ENCODE measurements at regions not wholly inside any gene's neighbourhood (a gene's known extent, or its start where the extent isn't known, plus 50 kb on each side); places are given as distances from the start of the nearest gene placed in this dataset.

DNA sequence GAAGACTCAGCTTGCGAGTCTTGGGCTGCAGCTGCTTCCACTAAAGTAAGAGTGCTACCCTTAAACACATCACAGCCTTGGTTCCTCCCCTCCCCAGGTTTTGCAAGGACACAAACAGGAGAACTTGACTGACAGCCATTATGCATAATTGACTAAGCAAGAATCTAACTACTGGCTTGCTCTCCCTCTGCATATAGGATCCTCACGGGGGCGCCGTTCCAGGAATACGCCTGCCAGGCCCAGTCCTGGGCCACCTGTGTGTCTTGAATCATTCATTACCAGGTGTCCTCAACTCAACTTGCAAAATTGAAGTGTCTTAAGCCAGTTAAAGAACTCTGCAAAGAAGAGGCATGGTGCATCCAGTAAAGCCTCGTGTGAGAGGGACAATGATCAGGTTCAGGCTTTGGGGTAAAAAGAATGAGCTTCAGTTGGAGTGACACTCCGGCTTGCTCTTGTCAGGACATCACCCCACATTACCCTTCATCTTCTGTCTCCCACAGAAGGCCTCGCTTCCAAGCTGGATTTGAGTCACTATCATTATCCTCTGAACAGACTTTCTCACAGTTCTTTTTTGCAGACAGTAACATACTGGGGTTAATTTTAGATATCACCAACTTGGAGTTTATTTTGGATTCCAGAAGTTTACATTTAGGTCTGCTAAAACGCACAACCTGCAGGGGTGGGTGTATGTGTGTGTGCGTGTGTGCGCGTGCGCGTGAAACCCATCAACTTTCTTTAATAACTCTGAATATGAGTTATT lies 273.5 kb upstream of the HS3ST1 start:
- TF ChIP-seq FOXP2 (optimal IDR thresholded peaks at IDR 0.05; ENCODE audit: control extremely low read depth, extremely low read length, insufficient read depth) = no peak
- TF ChIP-seq EZH2 (IDR thresholded peaks at IDR 0.05) = no peak
- TF ChIP-seq POLR2AphosphoS5 (IDR thresholded peaks at IDR 0.05; ENCODE audit: borderline replicate concordance, low read depth, low read length) = no peak

DNA sequence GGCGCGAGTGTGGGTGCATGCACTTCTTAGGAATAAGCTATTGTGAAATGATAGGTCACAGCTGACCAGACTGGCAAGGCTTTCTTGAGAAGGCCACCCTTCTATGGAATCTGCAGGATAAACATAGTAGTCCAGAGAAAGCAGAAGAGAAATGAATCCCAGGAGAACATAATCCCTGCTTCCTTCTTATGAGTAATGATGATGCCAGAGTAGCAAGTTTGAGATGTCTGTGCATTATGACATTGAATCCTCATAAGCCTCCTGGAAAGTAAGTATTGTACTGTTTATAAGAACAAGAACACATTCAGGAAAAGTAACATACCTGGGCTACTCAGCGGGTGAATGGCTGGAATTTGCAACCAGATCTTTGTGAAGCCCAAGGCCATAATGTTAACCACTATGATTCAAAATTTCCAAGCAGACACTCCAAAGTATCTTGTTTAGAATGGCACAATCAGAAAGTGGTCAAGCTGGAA lies 272.1 kb upstream of the HS3ST1 start:
- TF ChIP-seq EZH2 (IDR thresholded peaks at IDR 0.05) (no peak), POLR2AphosphoS5 (IDR thresholded peaks at IDR 0.05; ENCODE audit: borderline replicate concordance, low read depth, low read length) (no peak), FOXP2 (optimal IDR thresholded peaks at IDR 0.05; ENCODE audit: control extremely low read depth, extremely low read length, insufficient read depth) (no peak)
- no peaks in the 10 kb centered on the region for H3K9me3 ChIP-seq (ENCODE audit: low read depth, low read length)
- DNase-seq (ENCODE audit: low read depth, low spot score) = no peak
- no peaks in the 10 kb centered on the region for H3K36me3 ChIP-seq (ENCODE audit: insufficient read depth, low read length)
- H3K4me3 ChIP-seq = no peak overlapping the region
- no peak overlapping the region for H3K9ac ChIP-seq (ENCODE audit: insufficient read length)
- no peak overlapping the region for H3K27ac ChIP-seq

More for the DNA sequence above, 273.5 kb upstream of the HS3ST1 start:
- Histone ChIP-seq H3K4me3 (no peak overlapping the region), H3K9me3 (ENCODE audit: low read depth, low read length) (no peaks in the 10 kb centered on the region), H3K27ac (no peak overlapping the region), H3K9ac (ENCODE audit: insufficient read length) (no peak overlapping the region), H3K36me3 (ENCODE audit: insufficient read depth, low read length) (no peaks in the 10 kb centered on the region)
- no peak for DNase-seq (ENCODE audit: low read depth, low spot score)

- Histone ChIP-seq H3K9ac (ENCODE audit: insufficient read length) (no peak overlapping the region), H3K9me3 (ENCODE audit: low read depth, low read length) (no peaks in the 10 kb centered on the region), H3K36me3 (ENCODE audit: insufficient read depth, low read length) (no peaks in the 10 kb centered on the region), H3K27ac (0 out of 2 replicates have a peak overlapping the region, but pooled peaks have one; percentile 9), H3K4me3 (peak overlapping the region; percentile 18; the same call in 1 of the 2 replicates)
- no peak for TF ChIP-seq EZH2 (IDR thresholded peaks at IDR 0.05)
- no peak for TF ChIP-seq FOXP2 (optimal IDR thresholded peaks at IDR 0.05; ENCODE audit: control extremely low read depth, extremely low read length, insufficient read depth)
- TF ChIP-seq POLR2AphosphoS5 (IDR thresholded peaks at IDR 0.05; ENCODE audit: borderline replicate concordance, low read depth, low read length) = no peak
- DNase-seq (ENCODE audit: low read depth, low spot score) = peak; percentile 39
These were observed 270.3 kb upstream of the HS3ST1 start for GRCh38 chr4:11698846-11699590.

GRCh38 chr4:11698033-11698432 lies 269.3 kb upstream of the HS3ST1 start:
- no peak for DNase-seq (ENCODE audit: low read depth, low spot score)
- H3K36me3 ChIP-seq (ENCODE audit: insufficient read depth, low read length) = no peaks in the 10 kb centered on the region
- no peak overlapping the region for H3K9ac ChIP-seq (ENCODE audit: insufficient read length)
- H3K27ac ChIP-seq = no peak overlapping the region
- H3K9me3 ChIP-seq (ENCODE audit: low read depth, low read length) = no peaks in the 10 kb centered on the region
- TF ChIP-seq EZH2 (IDR thresholded peaks at IDR 0.05) (no peak), FOXP2 (optimal IDR thresholded peaks at IDR 0.05; ENCODE audit: control extremely low read depth, extremely low read length, insufficient read depth) (no peak), POLR2AphosphoS5 (IDR thresholded peaks at IDR 0.05; ENCODE audit: borderline replicate concordance, low read depth, low read length) (no peak)
- no peak overlapping the region for H3K4me3 ChIP-seq

- DNase-seq (ENCODE audit: low read depth, low spot score) = no peak
- no peak overlapping the region for H3K27ac ChIP-seq
- H3K36me3 ChIP-seq (ENCODE audit: insufficient read depth, low read length) = no peaks in the 10 kb centered on the region
- H3K9me3 ChIP-seq (ENCODE audit: low read depth, low read length) = no peaks in the 10 kb centered on the region
- TF ChIP-seq FOXP2 (optimal IDR thresholded peaks at IDR 0.05; ENCODE audit: control extremely low read depth, extremely low read length, insufficient read depth) = no peak
- TF ChIP-seq POLR2AphosphoS5 (IDR thresholded peaks at IDR 0.05; ENCODE audit: borderline replicate concordance, low read depth, low read length) = no peak
- TF ChIP-seq EZH2 (IDR thresholded peaks at IDR 0.05) = no peak
- no peak overlapping the region for H3K9ac ChIP-seq (ENCODE audit: insufficient read length)
- H3K4me3 ChIP-seq = no peak overlapping the region
These were observed 265.0 kb upstream of the HS3ST1 start for GRCh38 chr4:11693693-11694092.

- Histone ChIP-seq H3K9me3 (ENCODE audit: low read depth, low read length) (no peaks in the 10 kb centered on the region), H3K27ac (no peak overlapping the region), H3K9ac (ENCODE audit: insufficient read length) (no peak overlapping the region), H3K4me3 (no peak overlapping the region), H3K36me3 (ENCODE audit: insufficient read depth, low read length) (no peaks in the 10 kb centered on the region)
- TF ChIP-seq EZH2 (IDR thresholded peaks at IDR 0.05) = no peak
- TF ChIP-seq FOXP2 (optimal IDR thresholded peaks at IDR 0.05; ENCODE audit: control extremely low read depth, extremely low read length, insufficient read depth) = no peak
- TF ChIP-seq POLR2AphosphoS5 (IDR thresholded peaks at IDR 0.05; ENCODE audit: borderline replicate concordance, low read depth, low read length) = no peak
- DNase-seq (ENCODE audit: low read depth, low spot score) = no peak
These were observed 262.5 kb upstream of the HS3ST1 start for GRCh38 chr4:11691236-11691635.

DNA sequence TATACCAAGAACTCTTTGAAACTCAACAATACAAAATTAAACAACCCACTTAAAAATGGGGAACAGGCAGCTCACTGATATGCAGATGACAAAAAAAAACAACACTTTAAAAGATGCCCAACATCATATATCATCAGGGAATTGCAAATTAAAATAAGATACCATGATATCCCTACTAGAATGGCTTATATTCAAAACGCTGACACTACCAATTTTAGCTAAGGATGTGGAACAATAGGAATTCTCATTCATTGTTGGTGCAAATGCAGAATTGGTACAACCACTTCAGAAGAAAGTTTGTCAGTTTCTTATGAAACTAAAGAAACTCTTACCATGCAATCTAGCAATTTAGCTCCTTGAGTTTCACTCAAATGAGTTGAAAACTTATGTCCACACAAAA lies 259.0 kb upstream of the HS3ST1 start:
- Histone ChIP-seq H3K9me3 (ENCODE audit: low read depth, low read length) (no peaks in the 10 kb centered on the region), H3K9ac (ENCODE audit: insufficient read length) (no peak overlapping the region), H3K36me3 (ENCODE audit: insufficient read depth, low read length) (no peaks in the 10 kb centered on the region), H3K27ac (no peak overlapping the region), H3K4me3 (no peak overlapping the region)
- TF ChIP-seq FOXP2 (optimal IDR thresholded peaks at IDR 0.05; ENCODE audit: control extremely low read depth, extremely low read length, insufficient read depth) (no peak), POLR2AphosphoS5 (IDR thresholded peaks at IDR 0.05; ENCODE audit: borderline replicate concordance, low read depth, low read length) (no peak), EZH2 (IDR thresholded peaks at IDR 0.05) (no peak)
- no peak for DNase-seq (ENCODE audit: low read depth, low spot score)

- H3K9ac ChIP-seq (ENCODE audit: insufficient read length) = no peak overlapping the region
- no peak overlapping the region for H3K27ac ChIP-seq
- DNase-seq (ENCODE audit: low read depth, low spot score) = no peak
- TF ChIP-seq FOXP2 (optimal IDR thresholded peaks at IDR 0.05; ENCODE audit: control extremely low read depth, extremely low read length, insufficient read depth) = no peak
- no peak for TF ChIP-seq POLR2AphosphoS5 (IDR thresholded peaks at IDR 0.05; ENCODE audit: borderline replicate concordance, low read depth, low read length)
- TF ChIP-seq EZH2 (IDR thresholded peaks at IDR 0.05) = no peak
- no peak overlapping the region for H3K4me3 ChIP-seq
- no peaks in the 10 kb centered on the region for H3K36me3 ChIP-seq (ENCODE audit: insufficient read depth, low read length)
- H3K9me3 ChIP-seq (ENCODE audit: low read depth, low read length) = no peaks in the 10 kb centered on the region
These were observed 256.8 kb upstream of the HS3ST1 start for GRCh38 chr4:11685481-11685880.
